Loucy (cell line): ENCODE measurements at regions not wholly inside any gene's neighbourhood (a gene's known extent, or its start where the extent isn't known, plus 50 kb on each side); places are given as distances from the start of the nearest gene placed in this dataset.

Experiments
- H2AFZ ChIP-seq: fragments of 200-600 bp; sonication (generic); 2 replicates; pipeline ENCODE4 v1.6.0; 2016; ENCODE audit warnings: antibody characterized with exemption, mild to moderate bottlenecking, low read length, moderate library complexity
- H3F3A ChIP-seq: fragments of 200-600 bp; 2 replicates; pipeline ENCODE4 v1.6.0; 2016; ENCODE audit warnings: antibody characterized with exemption, low read depth, mild to moderate bottlenecking
- H3K27me3 ChIP-seq: fragments of 200-600 bp; sonication (generic); 2 replicates; pipeline ENCODE4 v1.6.1; 2014; ENCODE audit warnings: low read length, mild to moderate bottlenecking; ENCODE audit not compliant: insufficient read depth, poor library complexity, severe bottlenecking
- H3K36me3 ChIP-seq: fragments of 200-600 bp; sonication (generic); 2 replicates; pipeline ENCODE4 v1.6.1; 2016; ENCODE audit warnings: low read length; ENCODE audit not compliant: insufficient read depth
- H3K4me1 ChIP-seq: fragments of 200-600 bp; sonication (generic); 2 replicates; pipeline ENCODE4 v1.5.1; 2014; ENCODE audit warnings: low read length, mild to moderate bottlenecking; ENCODE audit not compliant: insufficient read depth, poor library complexity, severe bottlenecking
- H3K4me2 ChIP-seq: fragments of 200-600 bp; sonication (generic); 2 replicates; pipeline ENCODE4 v1.6.0; 2014; ENCODE audit warnings: antibody characterized with exemption, low read length, low read depth, mild to moderate bottlenecking; ENCODE audit not compliant: poor library complexity, severe bottlenecking
- H3K4me3 ChIP-seq: fragments of 200-600 bp; sonication (generic); 2 replicates; pipeline ENCODE4 v1.5.1; 2014; ENCODE audit warnings: low read length, mild to moderate bottlenecking, mixed read lengths; ENCODE audit not compliant: poor library complexity, severe bottlenecking
- H3K79me2 ChIP-seq: fragments of 200-600 bp; sonication (generic); 2 replicates; pipeline ENCODE4 v1.6.1; 2014; ENCODE audit warnings: low read length; ENCODE audit not compliant: insufficient read depth
- H3K9ac ChIP-seq: fragments of 200-600 bp; sonication (generic); 2 replicates; pipeline ENCODE4 v1.6.0; 2014; ENCODE audit warnings: mild to moderate bottlenecking, low read depth, low read length, moderate library complexity; ENCODE audit not compliant: poor library complexity, severe bottlenecking
- H3K9me2 ChIP-seq: fragments of 200-600 bp; sonication (generic); replicated peaks from 2 replicates; pipeline ENCODE4 v1.6.1; 2016; ENCODE audit warnings: low read depth, low read length, mixed read lengths
- H3K9me3 ChIP-seq: fragments of 200-600 bp; sonication (generic); 2 replicates; pipeline ENCODE4 v1.6.1; 2014; ENCODE audit warnings: mild to moderate bottlenecking, antibody characterized with exemption, low read length, low read depth; ENCODE audit not compliant: insufficient read depth
- H4K20me1 ChIP-seq: fragments of 200-600 bp; sonication (generic); 2 replicates; pipeline ENCODE4 v1.6.0; 2014; ENCODE audit warnings: antibody characterized with exemption, low read length, mild to moderate bottlenecking; ENCODE audit not compliant: insufficient read depth, poor library complexity, severe bottlenecking
- CTCF ChIP-seq: fragments of 200-600 bp; sonication (generic); conservative IDR thresholded peaks from 2 replicates; pipeline ENCODE4 v1.5.1; 2014; ENCODE audit warnings: mild to moderate bottlenecking, antibody characterized with exemption, low read length
- EZH2phosphoT487 ChIP-seq: fragments of 200-600 bp; IDR thresholded peaks from 2 replicates; pipeline ENCODE4 v1.6.1; 2018; ENCODE audit warnings: antibody characterized with exemption, mild to moderate bottlenecking, moderate library complexity, borderline replicate concordance

GRCh38 chr17:77565166-77565565 lies 393.3 kb upstream of the TNRC6C start:
- Histone ChIP-seq H3K4me3 (no peak overlapping the region), H2AFZ (no peak overlapping the region), H3K9ac (no peak overlapping the region), H3K27me3 (no peaks in the 10 kb centered on the region), H3F3A (peaks cover 8% of the 10 kb centered on the region), H3K9me2 (no peaks in the 10 kb centered on the region), H3K4me2 (no peak overlapping the region), H4K20me1 (no peaks in the 10 kb centered on the region), H3K4me1 (peaks cover 45% of the 10 kb centered on the region), H3K9me3 (no peaks in the 10 kb centered on the region), H3K79me2 (no peaks in the 10 kb centered on the region), H3K36me3 (no peaks in the 10 kb centered on the region)
- TF ChIP-seq CTCF, result no peak

- no peaks in the 10 kb centered on the region for H3K9me2 ChIP-seq
- H4K20me1 ChIP-seq, result no peaks in the 10 kb centered on the region
- no peak overlapping the region for H2AFZ ChIP-seq
- peaks cover 55% of the 10 kb centered on the region for H3K4me1 ChIP-seq
- H3K36me3 ChIP-seq, result no peaks in the 10 kb centered on the region
- H3K4me2 ChIP-seq, result peak overlapping the region; percentile 24
- H3K79me2 ChIP-seq, result no peaks in the 10 kb centered on the region
- H3K9me3 ChIP-seq, result no peaks in the 10 kb centered on the region
- H3K27me3 ChIP-seq, result no peaks in the 10 kb centered on the region
- H3F3A ChIP-seq, result peaks cover 17% of the 10 kb centered on the region
- H3K4me3 ChIP-seq, result peak overlapping the region; percentile 15
- no peak for TF ChIP-seq CTCF
- no peak for TF ChIP-seq EZH2phosphoT487
- H3K9ac ChIP-seq, result peak overlapping the region; percentile 47
These were observed 392.4 kb upstream of the TNRC6C start for GRCh38 chr17:77566151-77566550.

- Histone ChIP-seq H3K4me1 (peaks cover 58% of the 10 kb centered on the region), H3K36me3 (no peaks in the 10 kb centered on the region), H3F3A (peaks cover 21% of the 10 kb centered on the region), H3K9me3 (no peaks in the 10 kb centered on the region), H2AFZ (no peak overlapping the region), H3K9me2 (no peaks in the 10 kb centered on the region), H3K9ac (no peak overlapping the region), H3K4me2 (peak overlapping the region; percentile 24), H3K4me3 (no peak overlapping the region), H3K27me3 (no peaks in the 10 kb centered on the region), H4K20me1 (no peaks in the 10 kb centered on the region), H3K79me2 (no peaks in the 10 kb centered on the region)
- no peak for TF ChIP-seq EZH2phosphoT487
- no peak for TF ChIP-seq CTCF
These were observed 391.9 kb upstream of the TNRC6C start for GRCh38 chr17:77566566-77567138.
